Left ventricle myocardium inferior (tissue), 1 donor: ENCODE measurements at regions not wholly inside any gene's neighbourhood (a gene's known extent, or its start where the extent isn't known, plus 50 kb on each side); places are given as distances from the start of the nearest gene placed in this dataset.
"Not testable (repeated sequence)": the region's sequence is repeated elsewhere in the genome, so short reads cannot be mapped to it uniquely, and the experiment has no call there.

Experiments used
- DNase-seq: peaks from one replicate; pipeline ENCODE4 v3.0.0-alpha.2; 2020
- H3K27ac ChIP-seq: fragments of 200-600 bp; replicated peaks from 2 replicates; pipeline ENCODE4 v1.8.0; 2021
- H3K27me3 ChIP-seq: fragments of 200-600 bp; 2 replicates; pipeline ENCODE4 v1.8.0; 2021; ENCODE audit warnings: low read depth
- H3K36me3 ChIP-seq: fragments of 200-600 bp; 2 replicates; pipeline ENCODE4 v1.8.0; 2021
- H3K4me1 ChIP-seq: fragments of 200-600 bp; 2 replicates; pipeline ENCODE4 v1.8.0; 2021
- H3K4me3 ChIP-seq: fragments of 200-600 bp; 2 replicates; pipeline ENCODE4 v1.8.0; 2021; ENCODE audit warnings: mild to moderate bottlenecking, moderate library complexity
- H3K9me3 ChIP-seq: fragments of 200-600 bp; replicated peaks from 2 replicates; pipeline ENCODE4 v1.8.0; 2021
- intact Hi-C: fragments of 100-400 bp; cut with micrococcal nuclease; formaldehyde crosslinking; loops from one replicate; pipeline ENCODE4 v1.11.0; 2022
- TF ChIP-seq, protein P1 (sequence below): fragments of 200-600 bp; IDR thresholded peaks from 2 replicates; pipeline ENCODE4 v1.8.0; 2021; ENCODE audit warnings: antibody characterized with exemption, mild to moderate bottlenecking, borderline replicate concordance
- donor health status: DM: no; HTN: yes; CAD: no; lungs with severe emphysema.

DNA sequence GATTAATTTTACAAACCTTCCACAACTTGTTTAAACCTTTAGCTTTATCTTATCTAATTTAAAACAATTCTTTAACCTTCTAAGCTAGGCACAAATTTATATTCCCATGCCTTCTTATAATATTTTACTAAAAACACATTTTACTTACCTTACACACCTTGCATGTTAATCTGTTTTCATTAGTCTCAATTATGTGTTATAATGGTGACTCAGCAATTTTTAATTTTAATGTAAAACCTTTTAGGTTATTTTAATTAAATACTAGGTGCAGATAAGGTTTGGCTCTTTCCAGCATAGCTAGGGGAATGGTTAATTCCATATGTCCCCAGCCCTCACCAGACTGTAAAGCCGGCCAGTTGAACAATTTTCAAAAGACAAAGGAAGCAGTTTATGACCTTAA lies 264.6 kb upstream of the SGO1 start:
- no peak overlapping the region for H3K27ac ChIP-seq

DNA sequence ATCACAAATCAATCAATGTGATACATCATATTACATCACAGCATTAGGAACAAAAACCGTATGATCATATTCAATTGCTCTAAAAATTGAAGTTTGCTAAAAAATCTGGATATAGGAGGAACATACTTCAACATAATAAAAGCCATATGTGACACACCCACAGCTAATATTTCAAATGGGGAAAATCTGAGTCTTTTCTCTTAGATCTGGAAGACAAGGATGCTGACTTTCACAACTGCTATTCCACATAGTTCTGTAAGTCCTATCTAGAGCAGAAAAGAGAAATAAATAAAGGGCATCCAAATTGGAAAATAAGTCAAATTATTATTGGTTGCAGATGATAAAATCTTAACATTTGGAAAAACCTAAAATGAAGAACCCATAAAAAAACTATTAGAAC lies 256.8 kb upstream of the SGO1 start:
- no peaks in the 10 kb centered on the region for H3K27me3 ChIP-seq
- H3K9me3 ChIP-seq, result peaks cover 15% of the 10 kb centered on the region
- no peaks in the 10 kb centered on the region for H3K36me3 ChIP-seq
- intact Hi-C loops, result no loop called here
- H3K27ac ChIP-seq, result no peak overlapping the region
- TF ChIP-seq, protein P1, sequence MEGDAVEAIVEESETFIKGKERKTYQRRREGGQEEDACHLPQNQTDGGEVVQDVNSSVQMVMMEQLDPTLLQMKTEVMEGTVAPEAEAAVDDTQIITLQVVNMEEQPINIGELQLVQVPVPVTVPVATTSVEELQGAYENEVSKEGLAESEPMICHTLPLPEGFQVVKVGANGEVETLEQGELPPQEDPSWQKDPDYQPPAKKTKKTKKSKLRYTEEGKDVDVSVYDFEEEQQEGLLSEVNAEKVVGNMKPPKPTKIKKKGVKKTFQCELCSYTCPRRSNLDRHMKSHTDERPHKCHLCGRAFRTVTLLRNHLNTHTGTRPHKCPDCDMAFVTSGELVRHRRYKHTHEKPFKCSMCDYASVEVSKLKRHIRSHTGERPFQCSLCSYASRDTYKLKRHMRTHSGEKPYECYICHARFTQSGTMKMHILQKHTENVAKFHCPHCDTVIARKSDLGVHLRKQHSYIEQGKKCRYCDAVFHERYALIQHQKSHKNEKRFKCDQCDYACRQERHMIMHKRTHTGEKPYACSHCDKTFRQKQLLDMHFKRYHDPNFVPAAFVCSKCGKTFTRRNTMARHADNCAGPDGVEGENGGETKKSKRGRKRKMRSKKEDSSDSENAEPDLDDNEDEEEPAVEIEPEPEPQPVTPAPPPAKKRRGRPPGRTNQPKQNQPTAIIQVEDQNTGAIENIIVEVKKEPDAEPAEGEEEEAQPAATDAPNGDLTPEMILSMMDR, result no peak
- DNase-seq, result no peak
- no peaks in the 10 kb centered on the region for H3K4me1 ChIP-seq
- H3K4me3 ChIP-seq, result no peak overlapping the region

More for the DNA sequence above, 264.6 kb upstream of the SGO1 start:
- no peaks in the 10 kb centered on the region for H3K36me3 ChIP-seq
- H3K4me1 ChIP-seq, result no peaks in the 10 kb centered on the region
- intact Hi-C loops, result no loop called here
- H3K9me3 ChIP-seq, result peaks cover 18% of the 10 kb centered on the region
- TF ChIP-seq, protein P1, result no peak
- DNase-seq, result no peak
- H3K27me3 ChIP-seq, result no peaks in the 10 kb centered on the region
- no peak overlapping the region for H3K4me3 ChIP-seq

DNA sequence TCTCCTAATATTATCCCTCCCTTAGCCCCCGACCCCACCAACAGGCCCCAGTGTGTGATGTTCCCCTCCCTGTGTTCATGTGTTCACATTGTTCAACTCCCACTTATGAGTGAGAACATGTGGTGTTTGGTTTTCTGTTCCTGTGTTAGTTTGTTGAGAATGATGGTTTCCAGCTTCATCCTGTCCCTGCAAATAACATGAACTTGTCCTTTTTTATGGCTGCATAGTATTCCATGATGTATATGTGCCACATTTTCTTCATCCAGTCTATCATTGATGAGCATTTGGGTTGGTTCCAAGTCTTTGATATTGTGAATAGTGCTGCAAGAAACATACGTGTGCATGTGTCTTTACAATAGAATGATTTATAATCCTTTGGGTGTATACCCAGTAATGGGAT lies 241.3 kb upstream of the SGO1 start:
- H3K27me3 ChIP-seq, H3K4me3 ChIP-seq, H3K36me3 ChIP-seq, H3K27ac ChIP-seq, H3K4me1 ChIP-seq, intact Hi-C loops, DNase-seq: not testable (repeated sequence)
- H3K9me3 ChIP-seq, result peaks cover 55% of the 10 kb centered on the region

DNA sequence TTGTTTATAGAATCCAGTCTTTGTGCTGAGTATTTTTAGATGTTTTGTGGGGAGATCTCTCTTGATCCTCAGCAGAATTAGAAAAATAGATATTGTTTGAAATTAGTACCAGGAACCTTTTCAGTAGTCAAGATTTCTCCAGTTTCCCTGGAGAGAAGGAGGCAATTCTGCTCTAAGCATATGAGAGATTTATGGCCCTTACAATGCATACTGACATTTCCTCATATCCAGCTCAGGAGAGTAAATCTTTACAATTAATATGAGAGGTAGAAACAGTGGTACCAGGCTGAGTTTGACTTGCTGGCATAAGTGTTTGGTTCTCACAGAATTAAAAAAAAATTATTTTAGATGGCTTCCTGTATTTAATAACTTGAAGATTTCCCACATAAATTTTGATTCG lies 239.1 kb upstream of the SGO1 start:
- H3K27ac ChIP-seq, result no peak overlapping the region
- H3K4me1 ChIP-seq, result no peaks in the 10 kb centered on the region
- no peak overlapping the region for H3K4me3 ChIP-seq
- H3K36me3 ChIP-seq, result no peaks in the 10 kb centered on the region
- H3K9me3 ChIP-seq, result peaks cover 39% of the 10 kb centered on the region
- intact Hi-C loops, result no loop called here
- H3K27me3 ChIP-seq, result no peaks in the 10 kb centered on the region
- DNase-seq, result no peak
- TF ChIP-seq, protein P1, result no peak

DNA sequence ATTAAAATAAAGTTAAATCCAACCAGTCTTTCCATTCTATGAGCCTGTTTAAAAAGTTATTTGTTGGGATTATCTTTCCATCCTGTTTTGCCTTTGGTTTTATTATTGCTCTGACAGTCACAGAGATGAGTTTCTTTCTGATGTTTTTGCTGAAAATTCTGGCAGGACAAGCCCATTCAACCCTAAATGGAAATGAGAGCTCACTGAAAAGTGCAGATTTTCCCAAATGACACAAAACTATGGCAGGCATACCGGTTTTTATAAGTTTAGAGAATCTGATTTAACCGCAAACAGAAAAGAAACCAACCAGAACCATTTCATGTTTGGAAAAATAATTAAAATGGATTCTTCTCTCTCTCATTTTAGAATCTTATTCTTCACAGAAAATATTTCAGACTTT lies 238.1 kb upstream of the SGO1 start:
- H3K27ac ChIP-seq, result no peak overlapping the region
- TF ChIP-seq, protein P1, result no peak
- H3K36me3 ChIP-seq, result no peaks in the 10 kb centered on the region
- H3K4me1 ChIP-seq, result no peaks in the 10 kb centered on the region
- H3K27me3 ChIP-seq, result no peaks in the 10 kb centered on the region
- intact Hi-C loops, result no loop called here
- peaks cover 29% of the 10 kb centered on the region for H3K9me3 ChIP-seq
- no peak for DNase-seq
- no peak overlapping the region for H3K4me3 ChIP-seq

DNA sequence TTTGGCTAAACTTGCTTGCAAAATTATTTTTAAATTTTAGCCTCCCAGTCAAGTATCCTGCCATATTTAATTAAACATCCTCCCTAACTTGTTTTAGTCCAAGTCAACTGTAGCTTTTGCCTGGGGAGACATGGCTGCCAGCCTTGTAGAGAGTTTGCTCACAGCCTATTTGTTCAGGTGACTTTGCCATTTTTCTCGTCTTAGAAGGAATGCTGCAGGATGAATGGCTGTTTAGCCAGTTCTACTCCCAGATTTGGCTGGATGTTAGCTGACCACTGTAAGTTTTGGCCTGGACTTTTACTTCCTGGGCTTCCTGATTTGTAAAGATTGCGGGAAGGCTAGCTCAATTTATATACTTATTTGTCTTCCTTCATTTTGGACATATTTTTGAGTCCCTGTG lies 236.4 kb upstream of the SGO1 start:
- intact Hi-C loops, result no loop called here
- no peak for DNase-seq
- Histone ChIP-seq H3K36me3 (no peaks in the 10 kb centered on the region), H3K27ac (no peak overlapping the region), H3K4me3 (no peak overlapping the region), H3K27me3 (no peaks in the 10 kb centered on the region), H3K4me1 (no peaks in the 10 kb centered on the region), H3K9me3 (peaks cover 17% of the 10 kb centered on the region)
- TF ChIP-seq, protein P1, result no peak
